CD14-positive monocyte (primary cell): ENCODE measurements at regions not wholly inside any gene's neighbourhood (a gene's known extent, or its start where the extent isn't known, plus 50 kb on each side); places are given as distances from the start of the nearest gene placed in this dataset.

Source experiments
- DNase-seq, 3 donors: peaks; one replicate each; pipeline ENCODE4 v3.0.0-alpha.2; 2011 to 2022
- H2AFZ ChIP-seq: 2 replicates; pipeline ENCODE4 v1.6.0; 2012; ENCODE audit warnings: mild to moderate bottlenecking, low read depth, low read length, inconsistent platforms; ENCODE audit not compliant: insufficient read depth, poor library complexity, severe bottlenecking
- H3K27ac ChIP-seq, 2 donors: 1 replicate in 1 of 2; 2 replicates in 1 of 2; pipeline ENCODE4 v1.5.1; 2012 to 2013; ENCODE audit warnings: low read length in 2 of 2, control low read depth in 1 of 2, inconsistent platforms in 1 of 2, low read depth in 1 of 2, mild to moderate bottlenecking in 1 of 2
- H3K27me3 ChIP-seq, 2 donors: one replicate each; pipeline versions ENCODE4 v1.6.0 to v1.6.1; 2011 to 2013; ENCODE audit warnings: low read length in 2 of 2; ENCODE audit not compliant: control insufficient read depth in 2 of 2, insufficient read depth in 2 of 2
- H3K36me3 ChIP-seq, 2 donors: replicated peaks in 1 of 2; 1 replicate in 1 of 2; 2 replicates in 1 of 2; pipeline versions ENCODE4 v1.5.1 to v1.6.1; 2012 to 2013; ENCODE audit warnings: low read length in 2 of 2, control low read depth in 1 of 2, inconsistent platforms in 1 of 2, mild to moderate bottlenecking in 1 of 2; ENCODE audit not compliant: insufficient read depth in 2 of 2, control insufficient read depth in 1 of 2
- H3K4me1 ChIP-seq, 2 donors: 1 replicate in 1 of 2; 2 replicates in 1 of 2; pipeline versions ENCODE4 v1.5.1 to v1.6.1; 2012 to 2013; ENCODE audit warnings: low read length in 2 of 2, control low read depth in 1 of 2, inconsistent platforms in 1 of 2, mild to moderate bottlenecking in 1 of 2, moderate library complexity in 1 of 2; ENCODE audit not compliant: insufficient read depth in 2 of 2, control insufficient read depth in 1 of 2
- H3K4me2 ChIP-seq: replicated peaks from 2 replicates; pipeline ENCODE3; 2012; ENCODE audit warnings: low read length, moderate library complexity, mild to moderate bottlenecking; ENCODE audit not compliant: poor library complexity, severe bottlenecking; ENCODE audit errors: extremely low read depth
- H3K4me3 ChIP-seq, 3 experiments: fragments of 200-600 bp in 1 of 3; sonication (generic) in 1 of 3; replicated peaks in 1 of 3; 1 replicate in 2 of 3; 2 replicates in 1 of 3; pipeline ENCODE4 v1.5.1; 2011 to 2013; ENCODE audit warnings: low read length in 3 of 3, mild to moderate bottlenecking in 3 of 3, control low read depth in 2 of 3, low read depth in 2 of 3, inconsistent platforms in 1 of 3, moderate library complexity in 1 of 3
- H3K79me2 ChIP-seq: 2 replicates; pipeline ENCODE4 v1.6.0; 2012; ENCODE audit warnings: mild to moderate bottlenecking, control low read depth, inconsistent platforms, low read length, moderate library complexity; ENCODE audit not compliant: insufficient read depth
- H3K9ac ChIP-seq: 2 replicates; pipeline ENCODE4 v1.6.0; 2017; ENCODE audit warnings: low read length, mild to moderate bottlenecking; ENCODE audit not compliant: insufficient read depth, poor library complexity, severe bottlenecking
- H3K9me3 ChIP-seq, 2 donors: replicated peaks in 1 of 2; 1 replicate in 1 of 2; 2 replicates in 1 of 2; pipeline versions ENCODE4 v1.5.1 to v1.6.1; 2012 to 2013; ENCODE audit warnings: low read length in 2 of 2, control low read depth in 1 of 2; ENCODE audit not compliant: control insufficient read depth in 1 of 2, insufficient read depth in 1 of 2
- H4K20me1 ChIP-seq: 2 replicates; pipeline ENCODE4 v1.6.0; 2012; ENCODE audit warnings: mild to moderate bottlenecking, low read length, control low read depth, moderate library complexity; ENCODE audit not compliant: insufficient read depth
- H3K27ac Mint-ChIP-seq, 7 donors: one replicate each; pipeline ENCODE4 v1.8.0; 2020; ENCODE audit warnings: mild to moderate bottlenecking in 7 of 7, mixed read lengths in 7 of 7, moderate library complexity in 6 of 7, inconsistent platforms in 2 of 7
- H3K27me3 Mint-ChIP-seq, 3 donors: one replicate each; pipeline ENCODE4 v1.8.0; 2021 to 2022; ENCODE audit warnings: low read depth in 3 of 3, mild to moderate bottlenecking in 3 of 3, mixed read lengths in 3 of 3, moderate library complexity in 3 of 3, inconsistent platforms in 1 of 3
- H3K36me3 Mint-ChIP-seq, 2 donors: one replicate each; pipeline ENCODE4 v1.8.0; 2020; ENCODE audit warnings: mixed read lengths in 2 of 2, inconsistent platforms in 1 of 2, mild to moderate bottlenecking in 1 of 2
- H3K4me1 Mint-ChIP-seq: one replicate; pipeline ENCODE4 v1.8.0; 2020; ENCODE audit warnings: mild to moderate bottlenecking, mixed read lengths
- H3K4me3 Mint-ChIP-seq, 2 donors: one replicate each; pipeline ENCODE4 v1.8.0; 2020; ENCODE audit warnings: mild to moderate bottlenecking in 2 of 2, mixed read lengths in 2 of 2, moderate library complexity in 1 of 2
- H3K9me3 Mint-ChIP-seq, 7 donors: one replicate each; pipeline ENCODE4 v1.8.0; 2020 to 2022; ENCODE audit warnings: mixed read lengths in 7 of 7, mild to moderate bottlenecking in 6 of 7, moderate library complexity in 6 of 7, inconsistent platforms in 2 of 7
- WGBS: methylation state at CpG from one replicate; pipeline ENCODE4 v1.1.5; 2013; ENCODE audit warnings: missing lambda C conversion rate; ENCODE audit not compliant: insufficient coverage; 5-methylcytosine and 5-hydroxymethylcytosine counted together
- intact Hi-C, 2 donors: fragments of 100-400 bp; cut with micrococcal nuclease; formaldehyde crosslinking; loops; one replicate each; pipeline versions ENCODE4 v1.15.0 to v1.15.1; 2023
- TF ChIP-seq, protein P1 (sequence below): fragments of 200-600 bp; IDR thresholded peaks from one replicate; pipeline ENCODE4 v1.8.0; 2022; ENCODE audit warnings: antibody characterized with exemption, mild to moderate bottlenecking

DNA sequence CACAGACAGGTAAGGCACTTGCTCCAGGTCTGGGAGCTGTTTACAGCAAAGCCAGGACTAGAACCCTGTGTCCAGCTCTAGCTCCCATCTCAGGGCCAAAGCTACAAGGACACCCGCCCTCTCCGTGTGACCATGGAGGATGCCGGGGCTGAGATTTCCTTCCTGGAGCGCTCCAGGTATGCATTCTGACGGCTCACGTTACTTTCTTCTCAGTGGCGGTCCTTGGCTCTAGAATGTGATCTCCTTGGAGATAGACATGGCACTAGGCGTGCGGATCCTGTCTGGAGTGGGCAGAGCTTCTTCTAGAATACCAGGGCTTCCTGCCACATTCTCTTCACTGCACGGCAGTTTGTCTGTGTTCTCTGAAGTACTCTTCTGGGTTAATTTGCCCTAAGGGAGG, 185.7 kb downstream of the OPA1 start:
- peaks cover 31 to 64% (median 33%) of the 10 kb centered on the region in 3 donors for H3K27me3 Mint-ChIP-seq

GRCh38 chr3:193779933-193780332, 186.9 kb downstream of the OPA1 start:
- no peaks in the 10 kb centered on the region for H3K79me2 ChIP-seq
- Mint-ChIP-seq H3K27ac (no peak overlapping the region), H3K36me3 (no peaks in the 10 kb centered on the region), H3K4me3 (no peak overlapping the region), H3K27me3 (peaks cover 31 to 59% (median 31%) of the 10 kb centered on the region in 3 donors), H3K9me3 (peaks cover 0 to 2% (median 0%) of the 10 kb centered on the region in 7 donors), H3K4me1 (no peaks in the 10 kb centered on the region)
- H3K4me1 ChIP-seq = no peaks in the 10 kb centered on the region
- H3K27me3 ChIP-seq = peaks cover 14 to 35% of the 10 kb centered on the region in 2 donors
- H2AFZ ChIP-seq = no peak overlapping the region
- no peaks in the 10 kb centered on the region for H4K20me1 ChIP-seq
- H3K36me3 ChIP-seq = no peaks in the 10 kb centered on the region
- H3K4me3 ChIP-seq = no peak overlapping the region
- DNase-seq = no peak
- H3K9ac ChIP-seq = no peak overlapping the region
- no peak overlapping the region for H3K27ac ChIP-seq
- TF ChIP-seq, protein P1, sequence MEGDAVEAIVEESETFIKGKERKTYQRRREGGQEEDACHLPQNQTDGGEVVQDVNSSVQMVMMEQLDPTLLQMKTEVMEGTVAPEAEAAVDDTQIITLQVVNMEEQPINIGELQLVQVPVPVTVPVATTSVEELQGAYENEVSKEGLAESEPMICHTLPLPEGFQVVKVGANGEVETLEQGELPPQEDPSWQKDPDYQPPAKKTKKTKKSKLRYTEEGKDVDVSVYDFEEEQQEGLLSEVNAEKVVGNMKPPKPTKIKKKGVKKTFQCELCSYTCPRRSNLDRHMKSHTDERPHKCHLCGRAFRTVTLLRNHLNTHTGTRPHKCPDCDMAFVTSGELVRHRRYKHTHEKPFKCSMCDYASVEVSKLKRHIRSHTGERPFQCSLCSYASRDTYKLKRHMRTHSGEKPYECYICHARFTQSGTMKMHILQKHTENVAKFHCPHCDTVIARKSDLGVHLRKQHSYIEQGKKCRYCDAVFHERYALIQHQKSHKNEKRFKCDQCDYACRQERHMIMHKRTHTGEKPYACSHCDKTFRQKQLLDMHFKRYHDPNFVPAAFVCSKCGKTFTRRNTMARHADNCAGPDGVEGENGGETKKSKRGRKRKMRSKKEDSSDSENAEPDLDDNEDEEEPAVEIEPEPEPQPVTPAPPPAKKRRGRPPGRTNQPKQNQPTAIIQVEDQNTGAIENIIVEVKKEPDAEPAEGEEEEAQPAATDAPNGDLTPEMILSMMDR = no peak
- WGBS = no CpG with 5 or more reads among the region's 6 CpGs
- intact Hi-C loops = loop anchor here (2.0 kb wide), 2 partner anchors 535 to 537 kb away; no protein-coding TSS in a partner anchor
- no peak overlapping the region for H3K4me2 ChIP-seq
- no peaks in the 10 kb centered on the region for H3K9me3 ChIP-seq

More for the DNA sequence above, 185.7 kb downstream of the OPA1 start:
- Histone ChIP-seq H3K79me2 (no peaks in the 10 kb centered on the region), H4K20me1 (no peaks in the 10 kb centered on the region), H3K4me2 (no peak overlapping the region), H3K4me1 (no peaks in the 10 kb centered on the region), H3K27ac (no peak overlapping the region), H3K4me3 (no peak overlapping the region), H2AFZ (no peak overlapping the region), H3K36me3 (no peaks in the 10 kb centered on the region), H3K27me3 (peaks cover 14 to 32% of the 10 kb centered on the region in 2 donors), H3K9me3 (no peaks in the 10 kb centered on the region), H3K9ac (no peak overlapping the region)
- Mint-ChIP-seq H3K4me1 (no peaks in the 10 kb centered on the region), H3K36me3 (no peaks in the 10 kb centered on the region), H3K27ac (no peak overlapping the region), H3K4me3 (peak overlapping the region in 1 of 2 donors; percentile 37), H3K9me3 (peaks cover 0 to 2% (median 0%) of the 10 kb centered on the region in 7 donors)
- WGBS = 89% methylated on average over 5 of the region's 10 CpGs
- TF ChIP-seq, protein P1 = no peak
- intact Hi-C loops = no loop called here
- DNase-seq = no peak
